ENCODE measurements at regions not wholly inside any gene's neighbourhood (a gene's known extent, or its start where the extent isn't known, plus 50 kb on each side); places are given as distances from the start of the nearest gene placed in this dataset.

- TF ChIP-seq REST (IDR thresholded peaks at IDR 0.05; ENCODE audit: insufficient read depth in 1 of 2, low read depth in 2 of 2, low read length in 2 of 2) (no peak), SIN3A (IDR thresholded peaks at IDR 0.05; ENCODE audit: borderline replicate concordance, insufficient read depth, low read length) (no peak), FOXP2 (optimal IDR thresholded peaks at IDR 0.05; ENCODE audit: borderline replicate concordance, extremely low read depth, extremely low read length, insufficient read depth) (no peak), TAF1 (IDR thresholded peaks at IDR 0.05; ENCODE audit: borderline replicate concordance, insufficient read depth, low read length) (no peak), POLR2AphosphoS5 (IDR thresholded peaks at IDR 0.05; ENCODE audit: low read depth, low read length) (no peak)
Measured at GRCh38 chr11:8832571-8833260, 78.3 kb upstream of the AKIP1 start.

GRCh38 chr11:8833568-8834315 lies 77.2 kb upstream of the AKIP1 start:
- TF ChIP-seq REST (IDR thresholded peaks at IDR 0.05; ENCODE audit: insufficient read depth in 1 of 2, low read depth in 2 of 2, low read length in 2 of 2): no peak
- no peak for TF ChIP-seq TAF1 (IDR thresholded peaks at IDR 0.05; ENCODE audit: borderline replicate concordance, insufficient read depth, low read length)
- TF ChIP-seq FOXP2 (optimal IDR thresholded peaks at IDR 0.05; ENCODE audit: borderline replicate concordance, extremely low read depth, extremely low read length, insufficient read depth): no peak

- TF ChIP-seq TAF1 (IDR thresholded peaks at IDR 0.05; ENCODE audit: borderline replicate concordance, insufficient read depth, low read length) (no peak), FOXP2 (optimal IDR thresholded peaks at IDR 0.05; ENCODE audit: borderline replicate concordance, extremely low read depth, extremely low read length, insufficient read depth) (no peak), SIN3A (IDR thresholded peaks at IDR 0.05; ENCODE audit: borderline replicate concordance, insufficient read depth, low read length) (no peak), POLR2AphosphoS5 (IDR thresholded peaks at IDR 0.05; ENCODE audit: low read depth, low read length) (no peak), REST (IDR thresholded peaks at IDR 0.05; ENCODE audit: insufficient read depth in 1 of 2, low read depth in 2 of 2, low read length in 2 of 2) (no peak)
Measured at GRCh38 chr11:8834379-8834778, 76.6 kb upstream of the AKIP1 start.

GRCh38 chr11:8838248-8838647 lies 72.7 kb upstream of the AKIP1 start:
- TF ChIP-seq SIN3A (IDR thresholded peaks at IDR 0.05; ENCODE audit: borderline replicate concordance, insufficient read depth, low read length) (no peak), REST (IDR thresholded peaks at IDR 0.05; ENCODE audit: insufficient read depth in 1 of 2, low read depth in 2 of 2, low read length in 2 of 2) (no peak), TAF1 (IDR thresholded peaks at IDR 0.05; ENCODE audit: borderline replicate concordance, insufficient read depth, low read length) (no peak), POLR2AphosphoS5 (IDR thresholded peaks at IDR 0.05; ENCODE audit: low read depth, low read length) (no peak), FOXP2 (optimal IDR thresholded peaks at IDR 0.05; ENCODE audit: borderline replicate concordance, extremely low read depth, extremely low read length, insufficient read depth) (no peak)
